Hindlimb muscle (tissue), 1 donor: ENCODE measurements at regions not wholly inside any gene's neighbourhood (a gene's known extent, or its start where the extent isn't known, plus 50 kb on each side); places are given as distances from the start of the nearest gene placed in this dataset.
"Not testable (repeated sequence)": the region's sequence is repeated elsewhere in the genome, so short reads cannot be mapped to it uniquely, and the experiment has no call there.

Experiments used
- DNase-seq: peaks from one replicate; pipeline ENCODE4 v3.0.0-alpha.2; 2013

DNA sequence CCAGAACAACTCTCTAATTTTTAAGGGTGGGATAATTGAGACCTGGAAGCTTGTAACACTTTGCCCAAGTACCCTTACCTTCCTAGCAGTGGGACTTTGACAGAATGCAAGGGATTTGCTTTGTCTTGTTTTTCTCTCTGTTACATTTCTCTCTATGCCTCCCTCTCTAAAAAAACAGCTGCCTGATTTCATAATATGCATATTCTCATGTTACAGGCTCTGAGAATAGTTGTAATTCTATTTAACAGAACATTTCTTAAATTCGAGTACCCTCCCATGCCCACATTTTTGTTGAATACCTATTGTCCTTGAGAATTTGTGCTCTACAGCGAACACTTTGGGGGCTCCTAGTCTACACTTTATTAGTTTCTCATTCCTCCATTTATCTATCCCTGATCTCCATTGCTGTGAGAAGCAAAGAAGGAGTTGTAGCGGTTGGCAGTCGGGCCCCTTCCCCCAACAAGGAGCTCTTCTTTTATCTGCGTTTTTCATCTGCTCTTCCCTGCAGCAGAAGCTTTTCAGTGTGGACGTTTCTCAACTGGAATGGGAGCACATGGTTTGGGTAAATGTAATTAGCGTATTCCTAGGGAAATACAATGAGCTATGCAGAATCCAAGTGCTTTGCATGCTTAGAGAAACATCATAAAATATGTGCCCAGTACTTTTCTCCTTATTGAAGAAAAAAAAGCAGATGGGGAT is 117.7 kb upstream of the CCDC90B start:
- no peak for DNase-seq

DNA sequence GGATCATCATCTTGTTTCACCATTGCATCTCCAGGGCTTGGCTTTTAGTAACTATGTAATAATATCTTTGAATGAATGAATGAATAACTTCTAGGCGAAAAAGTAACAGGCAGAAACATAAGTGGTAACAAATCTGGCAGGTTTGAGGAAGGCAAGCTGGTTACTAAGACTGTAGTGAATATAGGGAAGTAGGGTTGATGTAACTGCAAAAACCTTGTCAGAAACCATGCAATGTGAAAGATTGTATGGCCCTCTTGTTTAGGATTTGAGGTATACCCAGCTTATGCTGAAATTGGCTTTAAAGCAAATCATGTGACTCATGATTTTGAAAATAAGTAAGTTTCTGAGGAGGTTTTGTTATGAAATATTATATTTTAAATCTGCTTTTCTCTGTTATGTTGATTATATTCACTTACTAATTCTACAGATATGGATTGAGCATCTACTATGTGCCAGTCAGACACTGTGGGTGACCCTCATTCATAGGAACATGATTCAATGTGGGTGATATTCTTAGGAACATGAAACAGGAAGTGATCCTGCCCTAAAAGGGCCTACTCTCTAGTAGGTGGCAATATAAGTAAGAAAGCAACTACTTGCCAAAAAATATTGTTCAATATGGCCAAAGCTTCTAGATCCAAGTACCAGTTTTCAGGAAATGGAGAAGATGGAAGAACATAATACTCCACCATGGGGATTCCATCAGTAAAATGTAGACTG is 115.5 kb upstream of the CCDC90B start:
- no peak for DNase-seq

DNA sequence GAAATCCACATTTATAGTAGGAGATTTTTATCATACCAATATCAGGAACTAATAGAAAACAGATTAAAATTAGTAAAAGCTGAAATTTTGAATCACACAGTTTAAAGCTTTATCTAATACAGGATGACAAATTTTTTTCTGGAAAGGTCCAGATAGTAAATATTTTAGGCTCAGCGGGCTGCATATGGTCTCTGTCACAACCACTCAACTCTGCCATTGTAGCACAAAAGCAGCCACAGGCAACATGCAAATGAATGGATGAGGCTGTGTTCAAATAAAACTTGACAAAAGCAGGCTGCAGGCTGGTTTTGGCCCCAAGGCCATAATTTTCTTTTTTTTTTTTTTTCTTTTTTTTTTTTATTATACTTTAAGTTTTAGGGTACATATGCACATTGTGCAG is 108.2 kb upstream of the CCDC90B start:
- no peak for DNase-seq

DNA sequence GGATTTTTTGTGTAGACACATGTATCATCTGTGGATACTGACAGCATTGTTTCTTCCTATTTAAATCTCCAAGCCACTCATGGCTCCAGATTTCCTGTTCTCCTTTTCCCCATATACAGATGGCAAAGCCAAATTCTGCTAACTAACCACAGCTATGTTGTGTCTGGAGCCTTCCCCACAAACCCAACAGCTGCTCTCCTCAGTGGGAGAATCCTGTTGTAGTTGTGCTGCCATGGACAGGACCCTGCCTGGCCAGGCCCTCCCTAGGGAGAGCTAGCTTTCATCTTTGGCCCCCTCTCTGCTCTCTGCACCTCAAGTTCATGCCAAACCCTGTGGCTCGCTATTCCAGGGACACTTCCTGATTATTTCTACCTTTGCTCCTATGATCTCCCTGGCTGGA is 106.4 kb upstream of the CCDC90B start:
- DNase-seq = no peak

DNA sequence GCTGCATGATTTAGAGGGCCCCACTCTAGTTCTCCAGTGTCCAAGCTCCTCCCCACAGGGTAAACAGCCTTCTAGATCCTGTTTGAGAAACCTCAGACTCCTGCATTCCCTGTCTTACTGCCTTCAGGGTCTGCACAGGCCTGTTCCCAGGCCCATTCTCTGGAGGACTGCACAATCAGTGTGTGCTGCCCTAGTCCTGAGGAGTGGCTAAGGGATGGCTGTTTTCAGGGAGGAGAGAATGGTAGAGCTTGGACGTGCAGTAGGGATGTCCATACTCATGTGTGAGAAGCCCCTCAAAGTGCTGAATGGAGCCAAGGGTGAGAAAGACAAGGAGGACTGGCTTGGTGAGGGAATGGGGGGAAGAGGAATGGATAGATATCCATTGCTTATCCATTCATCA is 103.8 kb upstream of the CCDC90B start:
- DNase-seq = no peak

DNA sequence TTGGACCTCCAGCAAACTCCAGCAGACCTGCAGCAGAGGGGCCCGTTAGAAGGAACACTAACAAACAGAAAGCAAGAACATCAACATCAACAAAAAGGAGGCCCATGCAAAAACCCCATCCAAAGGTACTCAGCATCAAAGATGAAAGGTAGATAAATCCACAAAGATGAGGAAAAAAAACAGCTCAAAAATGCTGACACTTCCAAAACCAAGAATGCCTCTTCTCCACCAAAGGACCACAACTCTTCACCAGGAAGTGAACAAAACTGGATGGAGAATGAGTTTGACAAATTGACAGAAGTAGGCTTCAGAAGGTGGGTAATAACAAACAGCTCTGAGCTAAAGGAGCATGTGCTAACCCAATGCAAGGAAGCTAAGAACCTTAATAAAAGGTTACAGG is 97.7 kb upstream of the CCDC90B start:
- DNase-seq = not testable (repeated sequence)

DNA sequence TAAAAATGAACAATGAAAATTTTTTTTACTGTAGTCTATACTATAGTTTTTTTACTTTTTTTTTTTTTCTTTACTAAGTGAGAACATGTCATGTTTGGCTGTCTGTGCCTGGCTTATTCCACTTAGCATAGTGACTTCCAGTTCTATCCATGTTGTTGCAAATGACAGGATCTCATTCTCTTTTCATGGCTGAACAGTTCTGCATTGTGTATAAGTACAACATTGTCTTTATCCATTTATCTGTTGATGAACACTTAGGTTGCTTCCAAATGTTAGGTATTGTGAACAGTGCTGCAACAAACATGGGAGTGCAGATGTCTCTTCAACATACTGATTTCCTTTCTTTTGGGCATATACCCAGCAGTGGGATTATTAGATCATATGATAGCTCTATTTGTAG is 88.1 kb upstream of the CCDC90B start:
- DNase-seq = no peak

DNA sequence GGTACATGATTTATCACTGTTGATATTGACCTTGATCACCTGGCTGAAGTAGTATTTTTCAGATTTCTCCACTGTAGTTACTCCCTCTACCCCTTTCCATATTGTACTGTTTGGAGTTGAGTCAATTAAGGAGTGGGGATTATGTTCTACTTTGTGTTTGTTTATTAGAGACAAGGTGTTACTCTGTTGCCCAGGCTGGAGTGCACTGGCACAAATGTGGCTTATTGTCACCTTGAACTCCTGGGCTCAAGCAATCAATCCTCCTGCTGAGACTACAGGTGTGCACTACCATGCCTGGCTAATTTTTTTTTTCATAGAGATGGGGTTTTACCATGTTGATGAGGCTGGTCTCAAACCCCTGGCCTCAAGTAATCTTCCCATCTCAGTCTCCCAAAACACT is 85.3 kb upstream of the CCDC90B start:
- DNase-seq = no peak

DNA sequence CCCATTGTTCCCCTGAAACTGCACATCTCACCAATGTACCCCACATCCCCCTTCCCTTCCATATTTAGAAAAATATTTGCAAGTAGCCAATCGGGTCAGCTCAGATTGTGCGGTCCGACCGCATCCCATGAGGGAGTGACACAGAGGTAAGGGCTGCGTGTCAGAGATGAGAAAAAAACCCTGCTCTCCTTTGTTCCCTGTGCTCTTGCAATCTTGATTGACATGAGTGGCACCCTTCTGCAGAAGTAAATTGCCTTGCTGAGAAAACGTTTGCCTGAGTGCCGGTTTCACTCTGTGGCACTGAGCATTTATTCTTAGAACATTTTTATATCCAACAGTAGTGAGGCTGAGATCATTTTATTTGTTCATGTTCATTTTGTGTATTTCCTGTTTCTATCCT is 81.6 kb upstream of the CCDC90B start:
- no peak for DNase-seq

DNA sequence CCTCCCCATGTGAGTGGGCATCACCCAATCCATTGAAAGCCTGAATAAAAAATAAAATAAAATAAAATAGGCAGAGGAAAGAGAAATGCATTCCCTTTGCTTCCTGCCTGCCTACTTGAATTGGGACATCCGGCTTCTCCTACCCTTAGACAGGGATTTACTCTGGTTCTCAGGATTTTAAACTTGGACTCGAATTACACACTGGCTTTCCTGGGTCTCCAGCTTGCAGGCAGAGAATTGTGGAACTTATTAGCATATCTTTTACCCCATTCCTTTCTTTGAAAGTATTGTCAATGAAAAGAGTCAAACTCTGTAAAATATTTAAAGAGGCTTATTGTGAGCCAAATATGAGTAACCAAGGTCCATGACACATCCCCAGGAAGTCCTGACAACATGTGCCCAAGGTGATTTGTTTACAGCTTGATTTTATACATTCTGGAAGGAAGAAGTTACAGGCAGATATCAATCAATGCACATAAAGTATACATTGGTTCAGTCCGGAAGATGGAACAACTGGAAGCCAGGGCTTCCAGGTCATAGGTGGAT is 78.4 kb upstream of the CCDC90B start:
- DNase-seq = no peak

DNA sequence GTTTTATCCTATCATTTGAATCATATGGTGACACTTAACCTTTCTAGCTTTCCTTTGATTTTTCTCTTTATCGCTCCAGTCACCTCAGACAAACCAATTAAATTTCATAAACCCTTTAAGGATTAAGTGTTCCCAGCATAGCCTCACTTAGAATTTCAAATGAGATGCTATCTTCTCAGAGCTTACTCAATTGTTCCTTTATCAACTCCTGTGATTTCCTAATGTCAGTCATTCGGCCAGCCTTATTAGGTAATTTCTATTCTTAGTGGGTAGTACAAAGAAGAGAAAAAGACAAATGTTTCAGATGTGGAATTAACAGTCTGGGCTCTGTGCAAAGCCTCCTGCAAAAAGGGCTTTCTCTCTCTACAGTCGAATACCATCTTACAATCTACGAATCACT is 77.1 kb upstream of the CCDC90B start:
- DNase-seq = no peak

DNA sequence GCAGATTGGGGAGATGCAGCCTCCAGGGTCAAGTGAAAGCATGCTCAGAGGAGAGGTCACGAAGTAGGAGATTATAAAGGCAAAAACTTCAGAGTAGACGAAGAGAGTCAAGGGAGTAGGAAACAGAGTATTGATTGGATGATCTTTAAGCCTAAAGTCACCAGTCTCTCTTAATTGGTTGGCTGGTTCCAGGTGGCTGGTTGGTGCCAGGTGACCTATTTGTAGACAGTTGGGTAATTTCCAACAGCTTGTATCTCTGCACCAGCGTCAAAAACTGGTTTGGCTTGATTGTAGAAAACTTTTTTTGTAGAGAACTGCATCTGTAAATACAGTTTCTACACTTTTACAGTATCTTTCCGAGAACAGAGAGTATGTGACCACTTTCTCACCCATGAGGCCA is 75.7 kb upstream of the CCDC90B start:
- no peak for DNase-seq

DNA sequence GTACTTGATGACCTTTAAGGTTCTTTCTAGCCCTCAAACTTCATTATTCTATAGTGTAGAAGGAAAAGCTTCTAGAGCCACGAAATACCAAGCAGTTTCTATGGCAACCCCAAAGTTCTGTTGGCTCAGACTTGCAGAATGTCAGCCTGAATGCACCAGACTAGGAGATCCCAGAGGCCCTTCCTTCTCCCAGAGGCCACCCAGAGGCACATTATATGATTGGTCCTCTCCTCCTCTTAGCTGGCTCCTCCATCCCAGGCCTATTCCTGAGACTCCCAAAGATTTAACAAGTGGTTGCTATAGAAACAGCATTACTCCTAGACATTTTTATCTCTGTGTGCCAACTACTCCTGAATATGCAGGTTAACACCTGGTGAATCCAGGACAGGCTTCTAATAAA is 69.2 kb upstream of the CCDC90B start:
- DNase-seq = no peak

DNA sequence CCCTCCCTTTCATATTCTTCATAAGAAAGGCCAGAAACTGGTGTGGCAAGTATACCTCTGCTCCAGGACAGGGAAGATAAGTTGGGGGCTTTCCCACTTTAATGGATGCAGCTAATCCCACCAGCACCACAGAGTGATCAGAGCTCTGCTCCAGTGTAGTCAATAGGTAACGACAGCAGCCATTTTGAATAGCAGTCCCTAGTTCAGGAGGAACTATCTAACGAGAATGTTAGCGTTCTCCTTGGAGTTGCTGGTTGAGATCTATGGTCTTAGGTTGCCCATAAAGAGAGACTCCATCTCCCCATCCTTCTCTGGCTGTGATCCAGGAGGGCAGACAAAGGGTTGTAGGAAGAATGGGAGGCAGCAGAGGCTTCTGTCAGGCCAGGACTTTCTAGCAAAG is 64.0 kb upstream of the CCDC90B start:
- DNase-seq = no peak

DNA sequence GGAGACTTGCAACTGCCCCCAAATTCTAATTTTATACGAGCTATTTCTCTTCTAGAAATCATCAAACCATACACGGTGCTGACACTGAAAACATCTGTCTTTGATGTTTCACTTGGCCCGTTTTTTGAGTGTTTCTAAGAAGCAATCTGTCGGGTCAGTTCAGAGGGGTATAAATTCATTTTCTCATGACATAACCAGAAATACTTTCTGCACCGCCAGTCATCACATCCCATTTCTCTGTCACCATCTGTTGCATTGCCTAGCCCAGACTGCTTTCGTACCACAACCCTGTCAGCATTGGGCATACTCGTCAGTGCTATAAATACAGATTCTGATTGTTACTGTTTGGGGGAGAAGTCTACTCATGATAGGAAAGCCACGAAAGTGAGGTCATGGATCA is 63.1 kb upstream of the CCDC90B start:
- peak; percentile 14 for DNase-seq

DNA sequence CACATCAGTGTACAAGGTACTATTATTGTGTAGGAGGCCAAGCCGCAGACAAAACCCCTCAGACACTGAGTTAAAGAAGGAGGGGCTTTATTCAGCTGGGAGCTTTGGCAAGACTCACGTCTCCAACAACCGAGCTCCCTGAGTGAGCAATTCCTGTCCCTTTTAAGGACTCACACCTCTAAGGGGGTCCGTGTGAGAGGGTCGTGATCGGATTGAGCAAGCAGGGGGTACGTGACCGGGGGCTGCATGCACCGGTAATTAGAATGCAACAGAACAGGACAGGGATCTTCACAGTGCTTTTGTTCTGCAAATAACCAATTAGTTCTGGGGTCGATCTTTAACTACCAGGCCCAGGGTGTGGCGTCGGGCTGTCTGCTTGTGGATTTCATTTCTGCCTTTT is 60.5 kb upstream of the CCDC90B start:
- DNase-seq = not testable (repeated sequence)

DNA sequence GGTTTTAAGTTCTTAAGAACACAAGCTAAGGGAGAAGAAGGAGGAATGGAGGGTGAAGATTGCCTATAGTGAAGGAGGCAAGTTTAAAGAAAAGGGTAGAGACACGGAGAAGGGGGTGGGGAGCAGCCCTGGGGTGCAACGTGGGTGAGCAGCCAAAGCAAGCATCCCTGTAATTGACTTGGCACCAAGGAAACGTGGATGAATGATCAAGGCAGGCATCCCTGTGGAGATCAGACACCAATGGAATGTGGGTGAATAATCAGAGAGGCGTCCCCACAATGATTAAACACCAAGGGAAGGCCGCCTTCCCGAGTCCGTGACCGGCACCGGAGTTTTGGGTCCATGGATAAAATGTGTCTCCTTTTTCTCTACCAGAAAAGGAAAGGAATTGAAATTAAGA is 58.4 kb upstream of the CCDC90B start:
- DNase-seq = not testable (repeated sequence)

DNA sequence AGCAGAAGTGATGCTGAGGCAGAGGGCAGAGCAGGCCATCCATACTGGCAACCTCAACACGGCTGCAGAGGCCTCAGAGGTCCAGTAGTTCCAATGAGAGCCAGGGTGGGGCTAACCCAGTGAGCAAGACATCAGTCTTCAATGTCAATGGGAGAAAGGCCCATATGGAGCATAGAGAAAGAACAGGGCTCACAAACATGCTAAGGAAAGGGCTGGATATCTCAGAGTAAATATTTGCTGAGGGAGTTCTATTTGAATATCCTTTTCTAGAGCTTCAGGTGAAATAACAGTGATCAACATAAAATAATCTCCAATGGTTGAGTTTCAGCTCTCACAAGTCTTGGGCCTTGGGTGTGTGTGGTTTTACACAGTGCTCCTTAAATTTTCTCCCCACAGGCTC is 50.8 kb upstream of the CCDC90B start:
- DNase-seq = no peak
